ENCODE measurements at regions not wholly inside any gene's neighbourhood (a gene's known extent, or its start where the extent isn't known, plus 50 kb on each side); places are given as distances from the start of the nearest gene placed in this dataset.
A peak's percentile ranks its signal among the peaks of the same experiment; 100 is the strongest.
"Not testable (repeated sequence)": the region's sequence is repeated elsewhere in the genome, so short reads cannot be mapped to it uniquely, and the experiment has no call there.

GRCh38 chr7:145539910-145540309, 576.7 kb upstream of the CNTNAP2 start:
- DNase-seq = no peak
- no peak for ATAC-seq
- intact Hi-C loops (cut with DNase I) = no loop called here

GRCh38 chr7:145534301-145534700, 582.3 kb upstream of the CNTNAP2 start:
- DNase-seq (no peak), ATAC-seq (no peak)
- intact Hi-C loops (cut with DNase I) = no loop called here

DNA sequence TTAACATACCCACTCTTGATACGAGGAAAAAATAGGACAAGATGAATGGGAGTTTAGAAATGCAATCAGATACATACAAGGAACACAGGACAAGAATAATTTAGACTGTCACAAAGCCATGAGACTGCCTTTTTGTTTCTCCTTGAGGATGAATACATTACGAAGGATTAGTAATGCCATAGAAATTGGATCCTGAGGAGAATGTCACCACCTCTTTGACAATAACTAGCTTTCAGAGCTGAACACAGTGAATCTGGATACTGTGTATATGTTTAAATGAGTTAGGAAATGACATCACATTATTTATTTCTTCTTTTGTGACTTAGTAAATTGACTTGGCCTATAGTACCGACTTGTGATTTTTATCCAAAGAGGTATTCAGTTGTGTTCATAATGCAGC, 596.3 kb upstream of the CNTNAP2 start:
- ATAC-seq (no peak), DNase-seq (no peak)
- intact Hi-C loops (cut with DNase I) = no loop called here

DNA sequence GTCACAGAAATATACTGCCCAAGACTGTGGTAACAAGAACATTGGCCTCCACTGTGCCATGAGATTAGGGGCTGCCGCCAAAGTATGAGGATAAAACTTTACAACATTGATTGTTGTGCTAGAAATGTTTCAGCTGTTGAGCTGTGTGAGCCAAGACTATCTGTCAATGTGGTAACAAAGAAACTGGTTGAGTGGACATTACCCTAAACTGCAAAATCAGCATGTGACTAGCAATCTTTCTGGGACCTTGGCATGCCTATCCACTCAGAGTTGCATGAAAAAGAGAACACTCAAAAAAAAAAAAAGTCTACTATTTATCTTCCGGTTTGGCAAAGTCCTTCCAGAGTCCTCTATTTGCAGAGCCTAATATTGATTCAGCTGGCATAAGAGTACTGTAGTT, 605.6 kb upstream of the CNTNAP2 start:
- DNase-seq (no peak), ATAC-seq (peak in 1 of 2 donors; percentile 5)
- intact Hi-C loops (cut with DNase I) = no loop called here

GRCh38 chr7:145497911-145498525, 618.6 kb upstream of the CNTNAP2 start:
- intact Hi-C loops (cut with DNase I) = no loop called here
- DNase-seq = no peak
- ATAC-seq = peak in 1 of 2 donors; percentile 38

- no peak for DNase-seq
- ATAC-seq = no peak
- intact Hi-C loops (cut with DNase I) = no loop called here
Measured at GRCh38 chr7:145490356-145490755, 626.2 kb upstream of the CNTNAP2 start.

GRCh38 chr7:145489609-145490008, 627.0 kb upstream of the CNTNAP2 start:
- no peak for DNase-seq
- intact Hi-C loops (cut with DNase I) = no loop called here
- no peak for ATAC-seq

GRCh38 chr7:145488816-145489215, 627.8 kb upstream of the CNTNAP2 start:
- DNase-seq (no peak), ATAC-seq (no peak)
- intact Hi-C loops (cut with DNase I) = no loop called here

GRCh38 chr7:145481985-145482384, 634.6 kb upstream of the CNTNAP2 start:
- no peak for ATAC-seq
- intact Hi-C loops (cut with DNase I) = no loop called here
- no peak for DNase-seq

- ATAC-seq = no peak
- no peak for DNase-seq
- intact Hi-C loops (cut with DNase I) = no loop called here
Measured at GRCh38 chr7:145478541-145478940, 638.1 kb upstream of the CNTNAP2 start.

GRCh38 chr7:145474009-145474686, 638.3 kb upstream of the TPK1 start:
- intact Hi-C loops (cut with DNase I) = no loop called here
- ATAC-seq = no peak
- no peak for DNase-seq

GRCh38 chr7:145471883-145472282, 636.0 kb upstream of the TPK1 start:
- no peak for DNase-seq
- intact Hi-C loops (cut with DNase I) = no loop called here
- ATAC-seq = no peak

GRCh38 chr7:145464287-145464686, 628.4 kb upstream of the TPK1 start:
- ATAC-seq (no peak), DNase-seq (no peak)
- intact Hi-C loops (cut with DNase I) = no loop called here

- ATAC-seq = no peak
- intact Hi-C loops (cut with DNase I) = no loop called here
- no peak for DNase-seq
Measured at GRCh38 chr7:145462463-145462862, 626.6 kb upstream of the TPK1 start.

DNA sequence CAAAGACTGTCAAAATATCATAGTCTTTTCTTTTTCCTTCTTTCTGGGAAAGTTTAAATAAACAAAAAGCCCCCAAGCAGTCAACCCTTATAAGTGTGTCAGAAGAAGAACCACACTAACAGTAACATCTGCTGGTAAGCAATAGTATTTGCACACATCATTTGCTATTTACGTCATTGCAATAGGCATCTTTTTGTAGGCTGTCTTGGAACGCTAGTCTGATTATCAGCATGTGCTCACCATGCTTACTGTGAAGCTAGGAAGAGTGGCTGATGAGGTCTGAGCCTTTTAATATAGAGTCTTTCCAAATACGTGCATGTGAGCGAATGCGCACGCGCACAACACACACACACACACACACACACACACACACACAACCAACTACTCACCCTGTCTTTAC, 599.0 kb upstream of the TPK1 start:
- ATAC-seq = no peak
- intact Hi-C loops (cut with DNase I) = no loop called here

DNA sequence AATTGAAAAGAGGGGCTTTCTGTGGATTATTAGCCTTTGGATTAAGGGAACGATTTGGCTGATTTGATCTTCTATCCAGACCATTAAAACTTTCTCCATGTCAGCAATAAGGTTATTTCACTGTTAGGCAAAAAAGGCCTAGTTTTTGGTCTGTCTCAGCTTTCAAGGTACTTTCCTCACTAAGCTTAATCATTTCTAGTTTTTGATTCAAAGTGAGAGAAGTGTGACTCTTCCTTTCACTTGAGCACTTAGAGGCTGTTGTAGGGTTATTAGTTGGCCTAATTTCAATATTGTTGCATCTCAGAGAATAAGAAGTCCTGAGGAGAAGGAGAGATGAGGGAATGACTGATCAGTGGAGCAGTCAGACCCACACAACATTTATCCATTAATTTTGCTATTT, 596.0 kb upstream of the TPK1 start:
- DNase-seq = no peak
- intact Hi-C loops (cut with DNase I) = no loop called here
- no peak for ATAC-seq

More for the DNA sequence above, 599.0 kb upstream of the TPK1 start:
- DNase-seq = no peak

DNA sequence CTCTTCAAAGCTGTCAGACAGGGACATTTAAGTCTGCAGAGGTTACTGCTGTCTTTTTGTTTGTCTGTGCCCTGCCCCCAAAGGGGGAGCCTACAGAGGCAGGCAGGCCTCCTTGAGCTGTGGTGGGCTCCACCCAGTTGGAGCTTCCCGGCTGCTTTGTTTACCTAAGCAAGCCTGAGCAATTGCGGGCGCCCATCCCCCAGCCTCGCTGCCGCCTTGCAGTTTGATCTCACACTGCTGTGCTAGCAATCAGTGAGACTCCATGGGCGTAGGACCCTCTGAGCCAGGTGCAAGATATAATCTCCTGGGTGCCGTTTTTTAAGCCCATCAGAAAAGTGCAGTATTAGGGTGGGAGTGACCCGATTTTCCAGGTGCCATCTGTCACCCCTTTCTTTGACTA, 582.6 kb upstream of the TPK1 start:
- DNase-seq; ATAC-seq; intact Hi-C loops (cut with DNase I): not testable (repeated sequence)

DNA sequence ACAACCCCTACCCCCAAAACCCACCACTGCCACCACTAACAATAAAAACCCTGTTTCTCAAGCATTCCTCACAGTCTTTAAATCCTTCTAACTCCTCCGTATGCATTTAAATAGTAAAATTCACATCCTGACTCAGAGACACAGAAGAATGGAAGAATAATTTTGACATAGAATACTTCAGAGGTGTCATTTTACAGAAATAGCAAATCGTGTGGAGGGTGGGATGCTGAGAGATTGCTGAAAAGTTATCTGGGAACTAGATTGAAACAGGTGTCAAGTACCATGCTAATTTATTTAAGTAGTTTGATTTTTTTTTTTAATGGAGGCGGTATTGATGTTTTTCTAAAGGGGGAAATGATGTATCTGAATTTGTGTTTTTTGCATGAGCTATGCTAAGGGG, 575.2 kb upstream of the TPK1 start:
- DNase-seq (no peak), ATAC-seq (no peak)
- intact Hi-C loops (cut with DNase I) = no loop called here

GRCh38 chr7:145398758-145399157, 562.9 kb upstream of the TPK1 start:
- intact Hi-C loops (cut with DNase I) = no loop called here
- DNase-seq = no peak
- peak; percentile 59 to 75 for ATAC-seq

DNA sequence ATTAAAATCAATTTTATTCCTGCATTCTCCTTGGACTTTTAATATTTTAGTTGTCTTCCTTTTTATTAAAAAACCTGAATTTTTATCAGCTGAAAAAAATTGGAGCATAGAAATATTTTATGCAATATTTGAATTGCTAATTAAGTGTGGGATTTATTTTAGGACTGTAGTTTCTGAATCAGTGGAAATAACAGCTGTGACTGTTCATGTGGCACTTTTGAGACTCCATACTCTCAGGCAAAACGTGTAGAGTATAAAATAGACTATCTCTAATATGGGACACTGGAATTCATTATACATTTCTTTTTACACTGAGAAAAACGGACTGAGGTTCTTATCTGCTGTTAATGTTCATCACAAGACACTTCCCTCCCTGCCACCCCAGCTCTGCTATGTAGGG, 558.3 kb upstream of the TPK1 start:
- intact Hi-C loops (cut with DNase I) = no loop called here
- ATAC-seq = no peak
- DNase-seq = no peak

- ATAC-seq (no peak), DNase-seq (no peak)
- intact Hi-C loops (cut with DNase I) = no loop called here
Measured at GRCh38 chr7:145382762-145383161, 546.9 kb upstream of the TPK1 start.

Measured in left cardiac atrium (tissue), 4 donors.